HL-60 (cell line): ENCODE measurements at regions not wholly inside any gene's neighbourhood (a gene's known extent, or its start where the extent isn't known, plus 50 kb on each side); places are given as distances from the start of the nearest gene placed in this dataset.

Experiments
- DNase-seq, 2 experiments: peaks; one replicate each; pipeline ENCODE4 v3.0.0-alpha.2; 2010 to 2020; ENCODE audit warnings: low read depth in 1 of 2, low spot score in 1 of 2
- H3K27ac ChIP-seq: fragments of 250-450 bp; sonication (Bioruptor Pico); replicated peaks from 2 replicates; pipeline ENCODE4 v1.5.1; 2020; ENCODE audit warnings: mild to moderate bottlenecking, moderate library complexity
- H3K27me3 ChIP-seq: fragments of 250-450 bp; sonication (Bioruptor Pico); 2 replicates; pipeline ENCODE4 v1.5.1; 2021; ENCODE audit warnings: mild to moderate bottlenecking, moderate library complexity; ENCODE audit not compliant: insufficient read depth, poor library complexity, severe bottlenecking
- H3K4me3 ChIP-seq: replicated peaks from 2 replicates; pipeline ENCODE4 v1.5.1; 2011; ENCODE audit warnings: mild to moderate bottlenecking, control low read depth, low read length; ENCODE audit not compliant: insufficient read depth
- CTCF ChIP-seq: IDR thresholded peaks from one replicate; pipeline ENCODE4 v1.5.1; 2011; ENCODE audit warnings: low read length, control low read depth, inconsistent platforms; ENCODE audit not compliant: insufficient read depth
- GABPA ChIP-seq: IDR thresholded peaks from 2 replicates; pipeline ENCODE4 v1.6.1; 2012; ENCODE audit warnings: low read depth
- POLR2AphosphoS5 ChIP-seq: IDR thresholded peaks from 2 replicates; pipeline ENCODE4 v1.6.1; 2012; ENCODE audit warnings: low read depth
- REST ChIP-seq: IDR thresholded peaks from 2 replicates; pipeline ENCODE4 v1.6.1; 2012; ENCODE audit warnings: low read depth; ENCODE audit not compliant: insufficient replicate concordance
- SPI1 ChIP-seq: IDR thresholded peaks from 2 replicates; pipeline ENCODE4 v1.6.1; 2012; ENCODE audit warnings: low read depth, mild to moderate bottlenecking, borderline replicate concordance

GRCh38 chr16:86774931-86775330 lies 196.6 kb downstream of the FOXL1 start:
- no peak overlapping the region for H3K27ac ChIP-seq
- no peak for TF ChIP-seq SPI1
- TF ChIP-seq REST, result no peak
- TF ChIP-seq POLR2AphosphoS5, result no peak
- no peak for TF ChIP-seq CTCF
- TF ChIP-seq GABPA, result no peak
- no peak overlapping the region for H3K4me3 ChIP-seq
- no peaks in the 10 kb centered on the region for H3K27me3 ChIP-seq
- DNase-seq, result no peak

- TF ChIP-seq CTCF, result no peak
- no peak for TF ChIP-seq POLR2AphosphoS5
- no peak for TF ChIP-seq SPI1
- TF ChIP-seq REST, result no peak
- TF ChIP-seq GABPA, result no peak
- Histone ChIP-seq H3K4me3 (no peak overlapping the region), H3K27me3 (no peaks in the 10 kb centered on the region), H3K27ac (no peak overlapping the region)
- no peak for DNase-seq
Observed at GRCh38 chr16:86775511-86775921, 197.2 kb downstream of the FOXL1 start.

GRCh38 chr16:86777381-86777946 lies 199.1 kb downstream of the FOXL1 start:
- no peak for TF ChIP-seq POLR2AphosphoS5
- no peak for TF ChIP-seq REST
- no peak for TF ChIP-seq SPI1
- no peak for TF ChIP-seq CTCF
- no peak for TF ChIP-seq GABPA
- DNase-seq, result no peak
- no peaks in the 10 kb centered on the region for H3K27me3 ChIP-seq

More at GRCh38 chr16:86777381-86777946, 199.1 kb downstream of the FOXL1 start:
- H3K27ac ChIP-seq, result no peak overlapping the region
- no peak overlapping the region for H3K4me3 ChIP-seq
